GM19468 (cell line): ENCODE measurements at regions not wholly inside any gene's neighbourhood (a gene's known extent, or its start where the extent isn't known, plus 50 kb on each side); places are given as distances from the start of the nearest gene placed in this dataset.
"Not testable (repeated sequence)": the region's sequence is repeated elsewhere in the genome, so short reads cannot be mapped to it uniquely, and the experiment has no call there.

Experiments used
- ATAC-seq: cut with Tn5 transposase; IDR thresholded peaks from one replicate; pipeline ENCODE4 v1.9.1; 2021; ENCODE audit warnings: mild to moderate bottlenecking, moderate library complexity, moderate number of reproducible peaks; ENCODE audit not compliant: unreplicated experiment; ENCODE audit errors: extremely low read depth

DNA sequence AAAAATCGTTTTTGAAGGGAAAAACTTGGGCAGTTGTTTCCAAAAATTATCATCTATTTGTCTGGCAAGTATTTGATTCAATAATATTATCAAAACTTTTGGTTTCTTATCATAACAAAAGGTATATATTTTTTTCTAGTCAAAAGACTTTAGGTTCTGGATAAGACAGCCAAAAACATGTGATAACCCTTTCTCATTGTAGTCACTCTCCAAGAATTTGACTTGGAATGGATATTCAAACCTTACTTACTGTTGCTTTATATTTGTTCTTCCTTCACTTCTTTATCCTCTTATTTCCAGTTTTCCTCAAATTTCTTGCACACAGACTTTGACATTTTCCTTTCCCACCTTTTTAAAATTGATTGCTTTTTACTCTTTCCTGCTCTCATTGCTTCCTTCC lies 140.9 kb upstream of the FAM3C start:
- no peak for ATAC-seq

DNA sequence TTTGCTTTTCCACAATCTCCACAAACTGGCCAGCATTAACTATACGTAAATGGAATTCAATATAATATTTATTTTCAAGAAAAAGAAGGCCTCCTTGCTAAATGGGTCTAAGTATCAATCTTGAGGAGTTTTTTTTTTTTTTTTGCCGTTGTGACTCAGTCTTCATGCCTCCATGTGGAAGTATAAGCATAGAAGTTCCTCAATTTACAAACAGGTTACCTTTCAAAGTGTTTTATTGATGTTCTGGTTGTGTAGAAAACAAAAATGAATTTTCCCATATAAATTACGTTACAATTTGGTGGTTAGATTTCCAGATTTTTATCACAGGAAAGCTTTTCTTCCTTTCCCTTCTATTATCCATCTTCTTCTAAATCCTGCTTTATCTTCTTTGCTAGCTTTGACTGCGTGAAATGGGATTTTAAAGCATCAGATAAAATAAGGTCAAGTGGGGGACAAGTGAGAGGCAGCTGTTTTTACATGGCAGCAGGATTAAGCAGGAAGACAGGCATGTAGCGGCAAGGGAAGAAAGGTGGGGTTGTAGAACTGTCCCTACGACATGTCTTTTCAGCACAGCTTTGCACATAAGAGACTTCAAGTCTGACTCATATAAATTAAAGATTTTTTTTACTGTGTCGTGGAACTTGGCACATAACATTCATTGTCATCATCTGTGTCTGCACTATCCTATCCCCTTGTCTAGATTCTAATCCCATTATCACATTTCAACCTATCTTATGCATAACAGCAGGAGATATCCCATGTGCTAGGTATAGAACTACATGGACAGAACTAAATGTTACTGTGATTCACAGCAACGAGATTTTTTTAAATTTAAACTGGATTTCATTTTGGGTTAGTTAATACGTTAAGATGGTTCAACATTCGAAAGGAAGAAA lies 135.3 kb upstream of the FAM3C start:
- ATAC-seq = no peak

DNA sequence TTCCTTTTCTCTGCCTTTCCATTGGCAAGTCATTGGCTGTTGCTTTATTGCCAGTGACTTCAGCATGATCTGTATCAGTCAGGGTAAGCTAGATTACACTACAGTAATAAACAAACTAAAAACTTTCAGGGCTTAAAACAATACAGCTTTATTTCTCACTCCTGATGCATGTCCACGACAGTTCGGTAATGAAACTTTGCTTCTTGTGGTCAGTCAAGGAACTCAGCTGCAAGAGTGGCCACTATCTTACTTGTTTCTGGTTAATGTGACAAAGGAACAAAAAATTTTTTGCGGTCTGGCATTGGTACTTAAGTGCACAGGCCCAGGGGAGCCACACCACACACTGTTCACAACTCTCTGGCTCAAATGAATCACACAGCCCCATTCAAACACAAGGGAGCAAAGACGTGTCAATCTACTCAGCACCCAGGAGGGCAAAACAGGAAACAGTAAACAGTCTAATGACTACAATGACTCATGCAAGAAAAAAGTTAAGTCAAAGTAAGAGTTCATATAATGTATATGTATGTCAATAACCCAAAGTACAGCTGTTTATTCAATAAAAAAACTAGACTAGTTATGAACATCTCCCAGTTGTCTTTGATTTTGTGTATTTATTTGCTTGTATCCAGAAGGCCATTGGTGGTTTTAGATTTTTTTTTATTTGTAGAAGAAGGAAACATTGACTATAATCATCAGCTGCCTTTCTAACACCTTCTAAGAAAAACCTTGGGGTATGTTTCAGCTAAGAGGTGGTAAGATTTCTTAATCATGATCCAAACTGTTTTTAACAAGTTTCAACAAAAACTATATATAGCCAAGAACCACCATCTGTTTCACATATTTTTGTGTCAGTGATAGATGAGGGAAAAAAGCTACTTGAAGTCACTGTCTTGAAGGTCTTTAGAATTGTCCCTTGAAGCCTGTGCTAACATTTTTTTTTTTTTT lies 134.4 kb upstream of the FAM3C start:
- peak; percentile 95 for ATAC-seq

DNA sequence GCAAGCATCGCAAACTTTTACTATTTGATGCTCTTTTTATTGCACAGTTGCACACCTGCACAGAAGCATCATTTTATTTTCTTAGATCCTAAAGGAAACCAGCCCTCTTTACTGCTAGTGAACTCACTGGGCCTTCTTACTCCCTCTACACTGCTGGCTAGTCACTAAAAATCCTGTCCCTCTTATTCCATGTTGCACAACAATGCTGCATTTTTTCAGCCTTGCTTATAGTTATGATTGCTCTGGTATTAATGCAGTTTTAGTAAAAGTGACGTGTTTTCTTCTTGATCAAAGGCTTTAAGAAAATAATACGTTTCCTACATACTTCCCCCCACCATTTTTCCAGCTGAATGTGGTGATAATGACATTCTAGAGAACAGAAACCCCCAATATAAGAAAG lies 132.9 kb upstream of the FAM3C start:
- no peak for ATAC-seq

DNA sequence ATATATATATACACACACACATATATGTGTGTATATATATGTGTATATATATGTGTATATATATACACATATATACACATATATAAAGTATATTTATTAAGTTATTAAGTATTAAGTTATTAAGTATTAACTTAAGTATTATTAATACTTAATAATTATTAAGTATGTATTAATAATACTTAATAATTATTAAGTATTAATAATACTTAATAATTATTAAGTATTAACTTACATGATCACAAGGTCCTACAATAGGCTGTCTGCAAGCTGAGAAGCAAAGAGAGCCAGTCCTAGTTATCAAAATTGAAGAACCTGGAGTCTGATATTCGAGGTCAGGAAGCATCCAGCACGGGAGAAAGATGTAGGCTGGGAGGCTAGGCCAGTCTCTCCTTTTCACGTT lies 130.1 kb upstream of the FAM3C start:
- ATAC-seq = not testable (repeated sequence)

DNA sequence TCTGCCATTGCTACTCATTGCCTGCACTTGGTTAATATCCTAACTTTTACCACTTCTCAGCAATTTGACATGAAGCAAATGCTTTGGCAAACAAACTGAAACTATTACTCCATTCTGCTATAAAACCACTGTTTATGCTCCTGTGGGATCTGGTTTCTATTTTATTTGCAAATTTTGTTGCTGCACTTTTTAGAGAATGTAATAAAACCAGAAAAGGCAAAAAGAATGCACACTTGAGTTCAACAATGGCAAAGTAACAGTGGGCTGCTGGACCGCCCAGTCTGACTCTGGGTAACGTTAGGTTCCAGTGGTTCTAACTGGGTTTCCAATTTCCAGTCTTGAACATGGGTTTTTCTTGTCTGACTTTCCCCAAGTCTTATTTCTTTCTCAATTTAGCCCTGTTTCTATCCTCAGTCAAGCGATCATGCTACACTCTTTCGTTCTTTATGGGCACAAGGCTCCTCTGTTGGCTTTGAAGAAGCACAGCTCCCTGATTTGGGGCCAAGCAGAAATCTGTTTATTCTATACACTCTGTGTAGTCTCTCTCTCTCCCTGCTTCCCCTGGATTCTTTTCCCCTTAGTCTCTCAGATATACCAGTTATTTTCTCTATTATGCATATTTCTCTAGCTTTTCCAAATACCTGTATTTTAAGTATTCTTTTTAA lies 129.2 kb upstream of the FAM3C start:
- no peak for ATAC-seq

DNA sequence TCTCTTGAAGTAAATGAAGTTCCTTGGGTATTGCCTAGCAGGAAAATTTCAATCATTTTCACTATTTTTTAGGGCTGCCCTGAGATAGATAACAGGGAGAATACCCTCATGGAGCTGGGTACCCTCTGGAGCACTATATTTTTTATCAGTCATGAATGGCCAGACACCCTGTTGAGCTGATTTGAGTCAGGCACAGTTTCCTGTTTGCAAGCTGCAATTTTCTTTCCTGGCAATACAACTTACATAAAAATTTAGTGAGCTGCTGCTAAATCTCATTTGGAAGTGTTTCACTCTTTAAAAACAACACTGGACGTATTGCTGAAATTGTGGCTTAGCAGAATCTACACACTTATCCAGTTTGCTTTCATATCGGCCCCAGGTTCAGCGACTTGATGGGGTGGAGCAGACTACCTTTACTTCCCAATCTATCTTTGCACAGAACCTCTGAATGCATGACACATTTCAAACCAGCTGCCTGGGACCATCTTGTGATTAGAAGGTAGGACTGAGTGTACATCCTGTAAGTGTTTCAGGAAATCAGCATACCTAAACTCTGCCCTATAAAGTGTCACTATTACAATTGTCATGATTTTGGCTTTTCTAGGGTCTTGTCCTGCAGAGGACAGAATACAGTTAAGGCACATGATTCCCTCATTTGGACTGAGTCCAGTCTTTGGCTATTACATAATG lies 125.7 kb upstream of the FAM3C start:
- no peak for ATAC-seq

DNA sequence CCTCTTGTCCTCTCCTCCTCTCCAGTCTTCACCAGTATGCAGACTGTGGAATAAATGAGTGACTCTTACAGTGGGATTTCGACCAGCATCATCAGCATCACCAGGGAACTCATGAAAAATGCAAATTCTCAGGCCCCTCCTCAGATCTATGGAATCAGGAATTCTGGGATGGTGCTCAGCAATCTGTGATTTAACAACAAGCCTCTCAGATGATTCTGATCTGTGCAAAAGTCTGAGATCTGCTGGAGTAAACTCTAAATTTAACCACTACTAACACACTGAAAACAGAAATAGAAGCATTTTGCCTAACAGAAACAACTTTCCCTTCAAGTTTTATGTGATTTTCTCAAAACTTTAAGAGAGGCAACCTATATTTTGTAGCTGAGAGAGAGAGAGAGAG lies 124.8 kb upstream of the FAM3C start:
- no peak for ATAC-seq

DNA sequence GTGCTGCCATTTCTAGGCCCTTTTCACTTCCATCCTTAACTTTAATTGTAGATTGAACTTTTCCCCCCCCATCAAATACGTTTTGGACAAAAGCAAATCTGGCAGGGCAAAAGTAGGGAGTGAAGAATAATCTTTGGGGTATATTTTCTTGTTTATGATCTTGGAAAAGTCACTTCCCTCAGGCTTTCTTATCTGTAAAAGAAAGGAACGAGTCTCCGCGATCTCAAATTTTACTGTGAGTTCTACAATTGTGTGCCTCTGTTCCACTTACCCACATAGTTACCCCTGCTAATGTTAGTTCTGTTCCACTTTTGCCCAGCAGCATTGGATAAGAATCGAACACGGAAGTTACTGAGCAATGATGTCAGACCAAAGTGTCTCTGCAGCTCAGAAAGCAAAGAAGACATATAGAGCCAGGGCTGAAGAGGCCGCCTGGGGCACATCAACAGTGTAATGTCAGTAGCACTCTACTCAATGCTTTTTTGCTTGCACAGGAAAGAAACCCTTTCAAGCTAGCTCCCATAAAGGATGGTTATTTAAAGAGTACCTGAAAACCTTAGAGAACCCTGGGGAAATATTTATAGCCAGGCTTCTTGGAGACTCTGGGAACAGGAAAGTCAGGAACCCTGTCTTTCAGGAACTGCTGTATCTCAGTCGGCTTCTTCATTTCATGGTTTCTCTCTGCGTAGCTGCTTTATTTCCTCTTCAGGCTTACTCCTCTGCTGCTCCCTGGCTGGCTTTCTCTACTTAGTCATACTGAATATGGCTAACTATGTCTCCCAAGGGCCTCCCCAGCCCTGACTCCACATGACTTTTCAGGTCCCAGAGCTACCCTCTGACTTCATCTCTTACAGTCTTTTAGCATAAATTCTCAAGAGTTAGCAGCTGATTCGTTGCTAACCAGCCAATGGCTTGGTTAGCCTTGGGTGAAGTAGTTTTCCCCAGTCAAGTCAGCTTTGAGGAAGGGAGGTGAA lies 123.7 kb upstream of the FAM3C start:
- no peak for ATAC-seq

DNA sequence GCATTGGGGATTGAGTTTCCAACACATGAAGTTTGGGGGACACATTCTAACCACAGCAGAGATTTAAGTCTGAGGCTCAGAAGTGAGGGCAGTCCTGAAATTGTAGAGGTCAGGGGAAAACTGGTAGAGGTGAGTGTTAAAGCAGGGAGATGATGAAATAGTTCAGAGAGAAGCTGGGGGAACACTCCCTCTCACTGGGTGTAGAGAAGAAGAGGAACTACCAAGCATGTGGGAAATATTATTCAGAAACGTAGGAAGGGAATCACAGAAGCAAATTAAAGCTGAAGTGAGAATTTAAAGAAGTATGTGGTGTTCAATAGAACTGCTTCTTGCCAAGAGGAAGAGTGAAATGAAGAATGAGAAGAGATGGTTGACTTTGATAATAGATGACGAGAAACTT lies 121.5 kb upstream of the FAM3C start:
- ATAC-seq = no peak

DNA sequence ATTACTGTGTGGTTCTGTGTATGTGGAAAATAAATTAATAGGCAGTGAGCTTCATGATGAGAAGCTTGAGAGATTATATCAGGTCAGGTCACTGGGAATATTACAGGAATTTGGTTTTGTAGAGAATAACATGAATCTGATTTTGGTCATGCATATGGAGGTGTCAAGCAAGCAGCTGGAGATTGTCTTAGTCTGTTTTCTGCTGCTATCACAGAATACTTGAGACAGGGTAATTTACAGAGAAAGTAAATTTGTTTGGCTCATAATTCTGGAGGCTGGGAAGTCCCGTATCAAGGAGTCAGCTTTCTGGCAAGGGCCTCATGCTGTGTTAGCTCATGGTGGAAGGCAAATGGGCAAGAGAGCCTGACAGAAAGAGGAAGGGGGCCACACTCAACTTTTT lies 120.7 kb upstream of the FAM3C start:
- ATAC-seq = no peak

DNA sequence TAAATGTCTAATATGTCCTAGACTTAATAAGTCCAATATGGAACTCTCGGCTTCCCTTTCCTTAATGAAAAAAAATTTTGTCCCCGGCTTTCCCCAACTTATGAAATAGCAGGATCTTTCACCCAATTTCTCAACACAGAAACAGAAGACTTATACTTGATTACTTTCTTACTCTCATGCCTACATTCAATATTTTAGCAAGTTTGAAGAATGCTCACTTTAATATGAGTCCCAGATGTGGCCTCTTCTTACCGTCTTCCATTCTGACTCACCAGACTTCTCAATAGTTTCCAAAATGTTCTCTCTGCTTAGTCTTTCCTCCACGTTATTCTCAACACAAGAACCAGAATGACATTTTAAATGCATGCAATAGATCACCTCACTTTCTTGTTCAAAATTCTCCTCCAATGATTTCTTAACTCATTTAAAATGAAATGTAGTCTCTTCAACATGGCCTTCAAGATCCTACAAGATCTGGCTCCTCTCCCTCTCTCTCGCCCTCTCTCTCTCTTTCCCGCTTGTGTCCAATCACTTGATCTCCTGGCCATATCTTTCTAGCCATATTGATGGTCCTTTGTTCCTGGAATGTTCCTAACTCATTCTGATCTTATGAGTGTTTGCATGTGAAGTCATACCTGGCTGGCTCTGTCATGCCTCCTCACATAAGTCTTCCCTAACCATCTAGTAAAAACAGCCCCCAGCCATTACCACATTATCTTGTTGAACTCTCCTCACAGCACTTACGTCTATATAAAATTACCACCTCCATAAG lies 119.7 kb upstream of the FAM3C start:
- ATAC-seq = no peak

DNA sequence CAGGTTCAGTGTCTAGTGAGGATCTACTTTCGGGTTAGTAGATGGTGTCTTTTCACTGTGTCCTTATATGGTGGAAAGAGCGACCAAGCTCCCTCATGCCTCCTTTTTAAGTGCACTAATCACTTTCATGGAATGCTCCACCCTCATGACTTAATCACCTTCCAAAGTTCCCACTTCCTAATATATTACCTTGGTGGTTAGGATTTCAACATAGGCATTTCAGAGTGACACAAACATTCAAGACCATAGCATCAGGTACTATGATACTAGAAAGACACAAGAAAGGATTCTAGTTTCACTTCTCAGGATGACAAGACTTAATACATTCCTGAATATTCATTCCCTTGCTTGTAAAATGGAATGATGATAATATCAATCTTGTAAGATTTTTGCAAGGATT lies 119.1 kb upstream of the FAM3C start:
- no peak for ATAC-seq

DNA sequence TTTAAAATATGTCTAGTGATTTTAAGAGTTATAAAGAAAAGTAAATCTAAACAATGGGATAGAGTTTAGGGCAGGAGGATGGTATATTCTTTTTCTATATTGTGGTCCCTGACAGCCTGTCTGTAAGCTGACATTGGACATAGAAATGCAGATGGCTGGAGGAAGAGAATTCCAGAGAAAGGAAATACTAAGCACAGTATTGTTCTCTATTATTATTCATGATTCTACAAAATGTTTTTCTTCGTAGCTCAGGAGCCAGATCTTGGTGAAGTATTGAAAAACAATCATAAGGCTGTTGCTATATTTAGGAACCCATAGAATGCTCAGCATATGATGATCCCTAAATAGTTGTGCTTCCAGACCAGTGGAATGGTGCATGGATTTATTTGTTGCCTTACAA lies 117.0 kb upstream of the FAM3C start:
- ATAC-seq = no peak

DNA sequence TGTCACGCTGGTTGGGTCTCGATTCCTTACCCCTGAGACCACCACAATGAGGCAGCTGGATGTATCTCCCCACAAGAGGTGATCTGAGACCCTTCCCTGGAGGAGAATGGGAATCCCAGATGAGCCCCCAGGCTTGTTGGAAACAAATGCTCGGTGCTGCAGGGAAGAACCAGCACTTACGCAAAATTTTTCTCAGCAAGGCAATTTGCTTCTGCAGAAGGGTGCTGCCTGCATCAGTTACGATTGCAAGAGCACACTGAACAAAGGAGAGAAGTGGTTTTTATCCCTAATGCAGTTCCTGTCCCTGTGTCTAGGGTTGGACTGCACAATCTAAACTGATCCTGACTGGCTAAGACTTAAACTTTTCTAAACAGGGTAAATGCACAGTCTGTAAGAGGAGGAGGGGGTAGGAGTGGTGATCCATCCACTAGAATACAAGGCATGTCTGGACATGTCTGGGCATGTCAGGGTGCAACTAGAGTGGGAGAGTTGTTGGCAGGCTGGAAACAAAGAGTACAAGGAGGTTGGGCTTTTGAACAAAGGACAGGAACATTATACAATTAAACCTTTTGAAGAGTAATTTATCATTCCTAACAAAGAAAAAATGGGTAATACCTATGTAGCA lies 114.9 kb upstream of the FAM3C start:
- ATAC-seq = no peak

DNA sequence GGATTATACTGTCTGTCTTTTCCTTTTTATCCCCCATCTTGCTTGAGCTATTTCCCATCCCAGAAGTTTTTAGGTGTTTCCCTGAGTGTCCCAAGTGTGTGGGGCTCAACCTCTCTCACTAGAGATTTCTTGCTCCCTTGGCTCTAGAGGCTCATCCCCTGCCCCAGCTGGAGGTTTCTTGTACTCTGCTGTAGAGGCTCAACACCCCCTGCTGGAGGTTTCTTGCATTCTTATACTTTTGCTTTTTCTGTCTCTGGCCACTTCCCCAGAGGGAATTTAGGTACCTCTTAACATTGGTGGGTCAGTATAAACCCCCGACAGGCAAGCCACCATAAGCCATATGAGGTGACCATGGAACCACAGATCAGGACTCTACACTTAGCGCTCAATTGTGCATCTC lies 114.2 kb upstream of the FAM3C start:
- ATAC-seq = no peak

DNA sequence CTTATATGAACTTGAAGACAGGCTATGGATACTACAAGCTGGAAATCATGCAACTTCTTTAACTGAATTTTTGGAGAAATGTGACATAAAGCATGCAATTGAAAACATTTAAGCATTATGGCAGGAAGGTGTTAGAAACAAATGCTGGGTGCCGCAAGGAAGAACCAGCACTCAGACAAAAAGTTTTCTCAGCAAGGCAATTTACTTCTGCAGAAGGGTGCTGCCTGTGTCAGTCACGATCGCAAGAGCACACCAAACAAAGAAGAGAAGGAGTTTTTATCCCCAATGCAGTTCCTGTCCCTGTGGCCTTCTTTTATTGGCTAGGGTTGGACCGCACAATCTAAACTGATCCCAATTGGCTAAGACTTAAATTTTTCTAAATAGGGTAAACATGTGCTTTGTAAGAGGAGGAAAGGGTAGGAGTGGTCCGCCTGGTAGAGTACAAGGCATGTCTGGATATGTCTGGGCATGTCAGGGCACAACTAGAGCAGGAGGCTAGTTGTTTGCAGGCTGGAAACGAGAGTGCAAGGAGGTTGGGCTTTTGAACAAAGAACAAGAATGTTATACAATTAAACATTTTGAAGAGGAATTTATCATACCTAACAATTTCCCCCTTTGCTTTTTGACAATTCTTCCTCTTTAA lies 109.6 kb upstream of the FAM3C start:
- ATAC-seq = no peak
